Activated CD4-positive, alpha-beta T cell treated with anti-CD3 and anti-CD28 coated beads for 1 hour (primary cell): ENCODE measurements at regions not wholly inside any gene's neighbourhood (a gene's known extent, or its start where the extent isn't known, plus 50 kb on each side); places are given as distances from the start of the nearest gene placed in this dataset.
"Not testable (repeated sequence)": the region's sequence is repeated elsewhere in the genome, so short reads cannot be mapped to it uniquely, and the experiment has no call there.

Experiments
- DNase-seq: peaks from one replicate; pipeline ENCODE4 v3.0.0-alpha.2; 2020

- DNase-seq: no peak
These were observed 398.7 kb downstream of the TMEM121 start for GRCh38 chr14:105924951-105925591.

GRCh38 chr14:105925615-105926372, 399.4 kb downstream of the TMEM121 start:
- DNase-seq: no peak

GRCh38 chr14:105926373-105927095, 400.2 kb downstream of the TMEM121 start:
- no peak for DNase-seq

DNA sequence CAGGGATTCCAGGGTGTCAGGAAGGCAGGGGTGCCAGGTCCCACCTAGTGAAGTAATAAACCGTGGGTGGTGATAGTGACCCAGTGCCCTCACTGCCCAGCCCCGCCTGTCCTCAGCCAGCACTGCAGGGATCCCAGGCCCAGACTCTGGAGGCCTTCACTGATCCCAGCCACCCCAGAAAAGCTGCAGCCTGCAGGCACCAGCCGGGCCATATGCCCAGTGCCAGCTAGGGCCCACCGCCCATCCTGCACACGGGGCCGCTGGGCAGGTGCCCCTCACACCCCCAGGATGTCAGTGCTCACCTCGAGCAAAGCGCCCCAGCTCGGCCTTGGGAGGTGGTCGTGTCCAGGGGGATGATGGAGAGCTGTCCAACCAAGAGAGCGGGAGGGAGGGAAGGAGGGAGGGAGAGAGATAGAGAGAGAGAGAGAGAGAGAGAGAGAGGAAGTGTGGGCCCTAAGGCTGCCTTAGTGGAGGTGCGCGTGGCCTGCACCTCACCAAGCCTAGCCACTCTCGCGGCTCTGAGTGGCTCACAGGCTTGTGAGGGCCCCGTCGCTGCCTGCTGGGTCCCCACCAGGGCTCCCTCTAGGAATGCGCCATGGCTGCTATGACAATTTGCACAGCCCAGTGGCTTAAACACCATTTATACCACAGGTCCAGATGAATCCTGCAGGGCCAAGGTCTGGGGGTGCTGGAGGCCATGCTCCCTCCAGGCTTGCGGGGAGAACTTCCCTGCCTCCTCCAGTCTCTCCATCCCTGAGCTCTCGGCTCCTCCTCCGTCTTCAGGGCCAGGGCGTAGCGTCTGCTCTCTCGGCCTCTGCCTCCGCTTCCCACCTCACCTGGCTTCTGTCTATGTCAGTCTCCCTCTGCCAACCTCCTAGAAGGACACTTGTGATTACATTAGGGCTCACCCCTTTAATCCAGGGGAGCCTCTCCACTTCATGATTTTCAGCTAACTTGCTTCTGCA, 401.0 kb downstream of the TMEM121 start:
- DNase-seq: no peak

- DNase-seq: not testable (repeated sequence)
These were observed 402.1 kb downstream of the TMEM121 start for GRCh38 chr14:105928171-105929111.

DNA sequence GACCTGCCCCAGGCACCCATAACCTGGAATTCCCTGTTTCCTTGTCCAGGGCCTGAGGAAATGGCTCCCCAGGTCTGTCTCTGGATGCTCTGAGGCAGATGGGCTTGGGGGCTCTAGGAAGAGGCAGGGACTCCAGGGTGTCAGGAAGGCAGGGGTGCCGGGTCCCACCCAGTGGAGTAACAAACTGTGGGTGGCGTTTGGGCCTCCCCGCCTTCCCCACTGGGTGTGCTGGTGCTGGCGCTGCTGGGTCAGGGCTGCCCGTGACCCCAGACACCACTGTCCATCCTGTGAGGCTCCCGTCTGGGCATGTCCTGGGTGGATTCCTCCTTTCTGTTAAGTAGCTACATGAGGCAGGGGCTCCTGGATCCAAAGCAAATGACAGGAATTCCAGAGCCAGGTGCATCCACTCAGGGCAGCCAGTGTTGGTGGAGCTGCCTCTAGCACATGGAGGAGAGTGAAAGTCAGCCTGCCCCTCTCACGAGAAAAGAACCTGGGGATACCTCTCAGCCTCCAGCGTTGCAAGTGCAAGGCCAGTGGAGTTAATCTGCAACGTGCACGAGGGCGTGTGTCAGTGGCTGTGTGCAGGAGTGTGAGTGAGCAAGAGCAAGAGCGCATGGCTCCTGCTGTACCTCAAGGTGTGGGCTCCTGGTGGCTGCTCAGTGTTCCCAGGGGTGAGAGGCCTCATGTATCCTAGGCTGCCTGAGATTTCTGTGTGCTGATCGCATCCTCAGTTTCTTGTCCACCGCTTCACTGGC, 403.1 kb downstream of the TMEM121 start:
- DNase-seq: no peak

DNA sequence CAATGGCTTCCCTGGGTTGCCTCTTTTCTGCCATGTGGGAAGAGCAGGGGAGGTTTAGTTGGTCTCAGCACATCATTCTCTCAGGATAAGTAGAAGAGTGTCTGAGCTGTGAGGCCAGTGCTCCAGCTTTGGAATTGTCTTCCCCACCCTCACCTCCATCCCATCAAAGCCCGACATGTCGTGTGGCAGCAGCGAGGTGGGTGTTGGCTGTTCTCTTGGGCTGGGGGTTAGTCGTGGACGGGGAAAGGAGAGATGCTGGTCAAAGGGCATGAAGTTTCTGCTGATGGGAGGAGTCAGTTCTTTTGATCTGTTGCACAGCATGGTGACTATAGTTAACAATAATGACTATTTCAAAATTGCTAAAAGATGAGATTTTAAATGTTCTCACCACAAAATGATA, 404.2 kb downstream of the TMEM121 start:
- no peak for DNase-seq

- no peak for DNase-seq
These were observed 405.6 kb downstream of the TMEM121 start for GRCh38 chr14:105931808-105932483.

- no peak for DNase-seq
These were observed 406.9 kb downstream of the TMEM121 start for GRCh38 chr14:105933238-105933637.

DNA sequence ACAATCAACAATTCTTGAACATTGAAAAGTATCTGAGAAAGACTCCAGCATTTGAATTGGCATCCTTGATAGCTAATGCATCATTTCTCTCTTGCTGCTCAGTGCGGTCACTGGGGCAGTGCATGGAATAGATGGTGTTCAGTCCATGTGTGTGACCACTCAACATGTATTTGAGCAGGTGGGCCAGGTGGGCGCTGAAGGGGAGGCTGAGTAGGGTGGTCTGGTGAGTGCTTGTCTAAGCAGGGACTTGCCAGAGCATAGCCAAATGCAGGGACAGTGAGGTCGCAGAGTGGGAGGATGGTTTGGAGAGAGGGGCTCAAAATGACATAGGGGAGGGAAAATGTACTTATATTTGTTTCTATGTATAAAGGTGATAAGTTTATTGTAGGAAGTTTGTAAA, 409.0 kb downstream of the TMEM121 start:
- DNase-seq: no peak

DNA sequence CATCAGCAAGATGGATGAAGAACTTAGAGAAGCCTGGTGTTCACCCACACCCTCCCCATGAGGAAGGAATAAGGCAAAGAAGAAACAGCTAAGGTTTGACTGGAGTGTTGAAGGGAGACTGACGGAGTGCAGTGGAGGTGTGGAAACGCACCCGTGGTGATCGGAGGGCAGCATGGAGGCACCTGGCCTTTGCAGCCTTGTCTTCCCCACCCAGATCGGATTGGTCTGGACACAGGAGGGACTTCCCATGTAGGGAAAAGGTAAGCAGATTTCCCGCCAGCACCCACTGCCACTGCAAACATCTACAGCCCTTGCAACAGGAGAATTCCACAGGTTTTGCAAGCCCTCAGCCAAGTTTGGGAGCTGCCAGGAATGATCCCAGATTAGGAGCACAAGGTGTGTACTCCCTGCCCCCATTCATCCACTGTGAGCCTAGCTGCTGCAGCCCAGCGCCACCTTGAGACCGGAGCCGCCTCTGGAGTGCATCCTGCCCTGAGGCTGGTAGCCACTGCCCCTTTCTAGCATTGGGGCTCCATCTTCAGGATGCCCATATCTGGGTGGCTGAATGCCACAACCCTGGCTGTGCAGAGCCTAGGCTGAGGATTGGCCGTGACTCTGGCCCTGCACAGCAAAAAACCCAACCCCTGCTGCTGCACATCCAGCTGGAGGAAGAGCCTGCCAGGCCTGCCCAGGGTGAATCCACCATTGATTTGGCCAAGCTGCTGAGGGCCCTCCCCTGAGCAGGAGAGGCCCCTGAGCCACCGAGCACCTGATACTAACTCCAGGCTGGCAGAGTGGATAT, 411.1 kb downstream of the TMEM121 start:
- DNase-seq: no peak

- DNase-seq: no peak
These were observed 411.9 kb downstream of the TMEM121 start for GRCh38 chr14:105938055-105938863.

GRCh38 chr14:105938959-105939358, 412.6 kb downstream of the TMEM121 start:
- no peak for DNase-seq

GRCh38 chr14:105939810-105940508, 413.6 kb downstream of the TMEM121 start:
- DNase-seq: no peak

DNA sequence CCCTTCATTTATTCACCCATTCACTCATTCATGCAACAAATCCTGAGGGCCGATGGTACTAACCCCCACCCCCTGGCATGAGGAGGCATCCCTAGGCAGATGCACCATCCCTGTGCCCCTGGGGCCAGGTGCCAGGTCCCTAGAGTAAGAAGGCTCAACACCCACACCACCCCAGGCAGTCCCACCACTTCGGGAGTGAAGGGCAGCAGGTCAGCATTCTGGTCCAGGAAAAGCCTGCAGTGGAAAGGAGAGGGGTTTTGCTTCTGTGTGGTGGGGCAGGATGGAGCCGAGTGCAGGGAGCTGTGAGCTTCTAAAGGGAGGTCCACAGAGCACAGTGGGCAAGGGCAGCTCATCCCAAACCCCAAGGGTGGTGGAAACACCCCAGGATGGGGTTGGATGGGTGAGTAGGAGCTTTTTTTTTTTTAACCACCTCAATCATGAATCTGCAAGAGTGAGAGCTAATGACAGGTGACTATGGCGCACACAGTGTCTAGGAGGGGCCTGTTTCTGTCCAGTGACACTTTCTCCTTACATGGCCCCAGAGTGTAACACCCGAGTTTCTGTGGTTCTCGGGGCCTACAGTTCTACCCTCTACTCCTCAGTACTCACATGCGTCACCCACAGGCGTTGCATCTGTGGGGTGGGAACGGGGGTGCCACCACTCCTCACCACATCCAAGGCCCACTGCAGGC, 414.3 kb downstream of the TMEM121 start:
- no peak for DNase-seq

- no peak for DNase-seq
These were observed 415.1 kb downstream of the TMEM121 start for GRCh38 chr14:105941226-105942166.
